ENCODE measurements at regions not wholly inside any gene's neighbourhood (a gene's known extent, or its start where the extent isn't known, plus 50 kb on each side); places are given as distances from the start of the nearest gene placed in this dataset.

- TF ChIP-seq CTCF (IDR thresholded peaks at IDR 0.05): no peak
- TF ChIP-seq POLR2A (IDR thresholded peaks at IDR 0.05): no peak
These were observed 706.8 kb upstream of the ANO3 start for GRCh38 chr11:25625094-25625493.
